Activated CD4-positive, alpha-beta T cell treated with anti-CD3 and anti-CD28 coated beads, Interleukin-10, Interleukin-2, amounts not matched to agents 100 ng/mL and 50 ng/mL, durations not matched to agents 16 hours and 8 hours (primary cell): ENCODE measurements at regions not wholly inside any gene's neighbourhood (a gene's known extent, or its start where the extent isn't known, plus 50 kb on each side); places are given as distances from the start of the nearest gene placed in this dataset.
A peak's percentile ranks its signal among the peaks of the same experiment; 100 is the strongest.
"Not testable (repeated sequence)": the region's sequence is repeated elsewhere in the genome, so short reads cannot be mapped to it uniquely, and the experiment has no call there.

Source experiments
- DNase-seq: peaks from one replicate; pipeline ENCODE4 v3.0.0-alpha.2; 2020

DNA sequence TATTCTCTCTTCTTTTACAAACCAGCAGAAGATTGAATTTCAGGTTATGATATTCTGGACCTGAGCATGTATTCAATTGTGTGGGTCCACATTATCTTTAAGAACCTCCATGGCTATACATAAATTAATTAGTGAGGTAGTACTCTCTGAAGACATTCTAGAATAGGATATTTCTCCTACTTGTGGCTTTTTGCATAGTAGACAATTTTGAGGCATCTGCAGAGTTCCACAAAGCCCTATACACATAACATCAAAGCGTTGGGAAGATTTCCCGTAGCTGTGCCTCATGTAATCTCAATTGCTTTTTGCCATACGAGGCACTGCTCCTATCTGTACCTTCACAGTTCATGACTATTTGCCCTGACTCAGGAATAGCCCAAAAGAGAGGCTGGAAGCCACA, 395.4 kb upstream of the RGS17 start:
- no peak for DNase-seq

GRCh38 chr6:153525998-153526397, 394.9 kb upstream of the RGS17 start:
- DNase-seq = no peak

GRCh38 chr6:153523390-153523789, 392.3 kb upstream of the RGS17 start:
- DNase-seq = no peak

DNA sequence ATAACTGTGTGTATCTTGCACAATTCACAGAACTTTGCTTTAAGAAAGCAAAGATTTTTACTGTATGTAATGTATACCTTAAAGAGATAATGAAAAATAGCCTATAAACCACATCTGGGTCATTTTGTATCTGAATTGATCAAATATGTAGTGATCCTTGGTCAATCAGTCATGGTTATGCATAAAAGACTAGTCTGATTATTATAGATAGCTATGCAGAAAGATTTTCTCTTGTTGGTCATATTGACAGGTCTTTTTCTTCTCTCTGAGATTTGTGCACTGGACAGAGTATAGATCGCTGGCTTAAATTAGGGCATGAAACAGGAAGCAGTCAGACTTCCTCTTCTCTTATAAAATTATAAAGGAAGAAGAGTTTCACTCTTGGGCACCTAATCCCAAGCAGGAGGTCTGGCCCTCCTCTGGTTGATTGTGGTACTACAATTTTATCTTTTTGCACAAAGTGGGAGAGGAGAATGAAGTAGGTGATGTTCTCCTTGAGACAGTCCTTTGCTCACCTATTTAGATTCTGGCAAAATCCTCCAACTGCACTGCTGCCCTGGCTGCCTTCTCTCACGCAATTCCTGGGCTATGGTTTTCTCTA, 380.9 kb upstream of the RGS17 start:
- DNase-seq = peak; percentile 41

GRCh38 chr6:153503810-153504209, 372.7 kb upstream of the RGS17 start:
- DNase-seq = peak; percentile 6

DNA sequence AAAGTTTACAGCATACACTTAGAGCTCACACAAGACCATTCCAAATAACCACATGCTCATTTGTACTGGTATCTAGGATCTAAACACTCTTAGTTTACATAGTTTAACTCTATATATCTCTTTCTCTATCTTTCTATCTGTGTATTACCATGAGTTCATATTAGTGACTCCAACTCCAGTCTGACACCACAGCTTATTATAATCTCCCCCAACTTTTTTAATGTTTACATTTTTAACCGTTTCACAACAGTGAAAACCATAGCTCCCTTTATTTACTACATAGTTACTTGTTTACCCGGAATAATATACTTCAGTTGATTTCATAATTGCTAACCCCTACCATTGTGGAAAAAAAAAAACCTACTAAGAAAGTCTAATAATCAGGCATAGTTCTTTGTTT, 362.4 kb upstream of the RGS17 start:
- no peak for DNase-seq

DNA sequence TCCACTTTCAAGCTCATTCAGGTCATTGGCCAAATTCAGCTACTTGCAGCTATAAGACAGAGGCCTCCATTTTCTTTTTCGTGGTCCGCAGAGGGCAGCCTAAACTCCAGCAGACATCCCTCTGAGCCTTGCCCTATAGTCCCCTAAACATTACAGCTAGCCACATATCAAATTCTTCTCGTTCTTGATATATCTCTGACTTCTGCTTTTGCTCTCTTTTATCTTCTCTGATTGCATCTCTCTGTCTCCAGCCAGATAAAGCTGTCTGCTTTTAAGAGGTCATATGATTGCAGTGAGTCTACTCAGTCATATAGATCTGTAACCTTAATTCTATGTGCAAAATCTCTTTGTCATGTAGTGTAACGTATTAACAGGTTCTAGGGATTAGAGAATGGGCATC, 358.4 kb upstream of the RGS17 start:
- no peak for DNase-seq

DNA sequence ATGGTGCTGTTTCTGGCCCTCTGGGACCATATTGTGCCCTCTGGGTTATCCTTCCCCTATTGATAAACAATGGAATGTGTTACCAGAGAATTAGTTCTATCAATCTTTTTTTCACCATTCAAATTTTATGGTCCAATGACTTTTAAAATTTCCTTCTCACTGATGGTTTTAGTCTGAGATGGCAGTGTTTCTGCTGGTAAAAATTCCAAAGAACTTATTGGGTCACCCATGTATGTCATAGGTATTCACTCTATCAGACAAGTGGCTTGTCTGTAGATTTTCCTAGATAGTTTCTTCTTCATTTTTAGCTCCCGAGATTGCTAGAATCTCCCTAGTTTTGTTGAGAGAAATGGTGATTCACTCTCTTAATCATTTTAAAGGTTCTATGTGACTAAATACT, 357.2 kb upstream of the RGS17 start:
- no peak for DNase-seq

DNA sequence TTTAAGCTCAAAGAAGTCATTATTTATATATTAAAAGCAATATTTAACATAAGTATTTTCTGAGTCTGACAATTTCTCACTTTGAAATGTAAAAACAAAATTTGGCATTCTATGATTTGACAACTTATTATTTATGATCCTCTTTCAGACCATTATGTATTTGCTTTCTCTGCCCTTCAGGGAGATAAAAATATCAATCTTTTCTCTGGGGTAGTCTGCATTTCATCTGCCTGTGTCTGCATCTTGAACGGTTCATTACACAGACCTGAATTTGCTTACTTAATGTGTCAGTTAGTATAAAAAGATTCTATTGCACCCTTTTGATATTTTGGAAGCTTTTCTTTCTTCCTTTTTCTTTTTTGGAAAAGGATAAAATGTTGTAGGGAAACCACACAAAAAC, 354.0 kb upstream of the RGS17 start:
- DNase-seq = no peak

GRCh38 chr6:153484056-153484455, 353.0 kb upstream of the RGS17 start:
- no peak for DNase-seq

GRCh38 chr6:153476243-153476642, 345.2 kb upstream of the RGS17 start:
- no peak for DNase-seq

GRCh38 chr6:153465050-153465449, 334.0 kb upstream of the RGS17 start:
- no peak for DNase-seq

- DNase-seq = no peak
Measured at GRCh38 chr6:153449279-153449678, 318.2 kb upstream of the RGS17 start.

DNA sequence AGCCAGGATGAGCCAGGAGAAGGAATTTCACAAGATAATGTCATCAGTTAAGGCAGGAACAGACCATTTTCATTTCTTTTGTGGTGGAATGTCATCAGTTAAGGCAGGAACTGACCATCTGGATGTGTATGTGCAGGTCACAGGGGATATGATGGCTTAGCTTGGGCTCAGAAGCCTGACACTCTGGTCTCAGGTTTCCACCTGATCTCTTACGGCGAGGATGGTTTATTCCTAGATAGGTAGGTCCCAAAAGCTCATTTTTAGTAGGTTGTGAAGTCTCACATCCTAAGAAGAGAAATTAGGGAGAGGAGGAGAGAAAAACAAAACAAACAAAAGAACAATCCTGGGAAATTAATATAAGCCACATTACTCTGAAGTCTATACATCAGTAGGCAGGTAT, 311.7 kb upstream of the RGS17 start:
- not testable (repeated sequence) for DNase-seq

DNA sequence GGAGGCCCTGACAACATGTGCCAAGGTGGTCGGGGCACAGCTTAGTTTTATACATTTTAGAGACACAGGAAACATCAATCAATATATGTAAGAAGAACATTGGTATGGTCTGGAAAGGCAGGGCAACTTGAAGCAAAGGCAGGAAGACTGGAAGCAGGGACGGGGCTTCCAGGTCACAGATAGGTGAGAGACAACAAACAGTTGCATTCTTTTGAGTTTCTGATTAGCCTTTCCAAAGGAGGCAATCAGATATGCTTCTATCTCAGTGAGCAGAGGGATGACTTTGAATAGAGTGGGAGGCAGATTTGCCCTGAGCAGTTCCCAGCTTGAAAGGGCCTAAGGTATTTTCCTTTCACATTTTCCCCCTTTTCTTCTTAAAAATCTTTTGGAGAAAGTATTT, 311.0 kb upstream of the RGS17 start:
- DNase-seq = no peak

DNA sequence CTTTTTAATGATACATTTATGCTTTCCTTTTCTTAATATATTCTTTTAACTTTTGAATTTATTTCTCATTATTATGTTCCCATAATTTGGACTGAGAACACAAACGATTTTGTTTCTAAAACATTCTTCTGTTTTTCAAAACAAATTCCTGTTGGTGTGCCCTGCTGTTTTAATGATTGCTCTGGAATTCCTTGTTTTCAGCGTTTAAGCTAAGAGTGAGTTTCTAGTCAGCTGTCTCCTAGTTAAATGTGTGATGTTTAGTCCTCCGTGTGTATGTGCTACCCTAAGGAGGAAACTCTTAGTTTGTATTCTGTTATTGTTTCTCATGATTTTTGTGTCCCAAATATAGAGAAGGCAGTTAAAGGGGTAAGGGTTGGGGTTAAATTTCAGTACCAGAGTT, 306.1 kb upstream of the RGS17 start:
- DNase-seq = no peak

- DNase-seq = no peak
Measured at GRCh38 chr6:153436351-153436750, 305.3 kb upstream of the RGS17 start.

DNA sequence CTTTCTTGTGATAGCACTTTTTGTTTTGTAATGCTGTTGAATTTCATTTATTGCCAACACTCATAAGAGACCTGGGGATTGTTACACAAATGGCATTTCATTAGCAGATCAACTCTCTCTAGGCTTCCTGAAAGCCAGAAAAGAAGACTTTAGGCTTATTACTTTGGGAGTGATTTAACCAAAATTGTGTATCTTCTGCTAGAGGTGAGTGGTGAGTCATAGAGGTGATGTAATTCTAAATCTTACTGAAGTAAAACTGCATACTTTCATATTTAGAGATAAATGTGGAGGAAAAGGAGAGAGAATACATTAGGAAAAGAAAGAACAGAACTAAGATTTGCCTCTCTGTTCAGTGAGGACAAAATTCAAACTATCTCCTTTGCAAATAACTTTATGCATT, 304.7 kb upstream of the RGS17 start:
- no peak for DNase-seq

- no peak for DNase-seq
Measured at GRCh38 chr6:153425536-153425935, 294.5 kb upstream of the RGS17 start.

DNA sequence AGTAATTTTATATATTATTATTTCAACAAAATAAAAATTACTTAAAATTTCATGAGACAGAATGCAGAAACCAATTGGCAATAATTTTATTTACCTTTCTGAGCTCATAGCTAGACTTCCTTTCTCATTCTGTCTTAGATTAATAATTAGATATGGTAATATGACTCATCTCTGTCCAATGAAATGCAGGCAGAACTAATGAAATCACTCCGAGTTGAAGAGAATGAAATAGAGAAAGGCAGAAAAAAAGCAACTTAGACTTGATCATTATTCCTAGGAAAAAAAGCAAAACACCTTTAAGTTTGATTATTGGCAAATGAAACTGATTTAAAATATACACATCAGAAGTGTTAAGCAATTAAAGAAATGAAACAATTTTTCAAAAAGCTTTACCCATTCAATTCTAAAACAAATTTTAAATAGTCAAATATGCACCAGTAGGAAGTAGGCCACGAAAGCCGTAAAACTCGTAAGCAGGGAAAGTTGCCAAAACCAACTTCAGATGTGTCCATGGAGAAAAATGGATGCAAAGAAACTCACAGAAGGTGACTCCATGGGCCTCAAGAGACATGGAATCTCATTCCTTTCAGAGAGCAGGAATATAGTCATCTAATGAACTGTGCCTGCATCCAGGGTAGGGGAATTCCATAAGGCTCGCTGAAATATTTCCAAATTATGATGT, 293.8 kb upstream of the RGS17 start:
- no peak for DNase-seq

- no peak for DNase-seq
Measured at GRCh38 chr6:153412519-153412918, 281.4 kb upstream of the RGS17 start.

GRCh38 chr6:153411070-153411648, 280.1 kb upstream of the RGS17 start:
- DNase-seq = no peak

DNA sequence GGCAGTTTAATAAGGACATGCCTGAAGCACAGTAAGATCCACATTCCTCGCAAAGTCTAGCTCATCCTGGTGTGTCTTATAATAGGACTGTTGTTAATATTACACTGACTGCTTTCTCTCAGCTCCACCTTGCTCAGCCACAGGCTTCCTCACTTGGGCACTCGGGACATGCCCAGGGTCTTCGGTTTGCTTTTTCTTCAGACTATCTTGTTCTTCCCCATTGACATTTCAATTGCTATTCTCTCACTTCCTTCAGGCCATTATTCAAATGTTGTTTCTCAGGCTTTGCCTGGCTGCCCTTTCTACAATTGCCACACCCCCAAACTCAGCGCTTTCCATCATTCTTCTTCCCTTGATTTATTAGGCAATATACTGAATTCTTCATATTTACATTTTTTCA, 274.8 kb upstream of the RGS17 start:
- no peak for DNase-seq

DNA sequence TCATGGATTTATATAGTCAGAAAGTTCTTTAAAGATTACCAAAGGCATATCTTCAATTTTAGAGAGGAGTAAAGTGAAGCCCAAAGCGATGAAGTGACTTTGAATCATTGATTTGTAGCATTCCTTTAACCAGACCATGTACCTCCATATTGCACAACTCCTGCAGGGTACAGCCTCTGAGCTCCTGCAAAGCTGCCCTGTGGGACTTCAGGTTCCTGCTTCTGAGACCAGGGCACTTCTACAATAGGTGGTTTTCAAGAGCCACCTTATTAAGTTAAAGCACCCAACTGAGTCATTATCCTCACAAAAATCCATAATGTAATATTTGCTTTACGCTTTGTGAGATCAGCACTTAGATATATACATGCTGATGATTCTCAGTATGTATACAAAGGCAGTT, 270.7 kb upstream of the RGS17 start:
- no peak for DNase-seq

GRCh38 chr6:153392156-153392555, 261.1 kb upstream of the RGS17 start:
- no peak for DNase-seq
